Colonic mucosa (tissue), 4 donors: ENCODE measurements at regions not wholly inside any gene's neighbourhood (a gene's known extent, or its start where the extent isn't known, plus 50 kb on each side); places are given as distances from the start of the nearest gene placed in this dataset.

Experiments used
- DNase-seq: peaks from one replicate; pipeline ENCODE4 v3.0.0-alpha.2; 2020
- H3K27ac ChIP-seq: fragments of 200-600 bp; one replicate; pipeline ENCODE4 v1.8.0; 2021
- H3K27me3 ChIP-seq: fragments of 200-600 bp; one replicate; pipeline ENCODE4 v1.8.0; 2021
- H3K36me3 ChIP-seq: fragments of 200-600 bp; one replicate; pipeline ENCODE4 v1.8.0; 2021
- H3K4me1 ChIP-seq: fragments of 200-600 bp; one replicate; pipeline ENCODE4 v1.8.0; 2021; ENCODE audit warnings: mild to moderate bottlenecking
- H3K4me3 ChIP-seq: fragments of 200-600 bp; one replicate; pipeline ENCODE4 v1.8.0; 2021
- H3K9ac ChIP-seq, 2 donors: one replicate each; pipeline ENCODE4 v1.7.0; 2013; ENCODE audit warnings: control low read depth in 2 of 2, low read depth in 2 of 2, low read length in 2 of 2
- H3K9me3 ChIP-seq: fragments of 200-600 bp; one replicate; pipeline ENCODE4 v1.8.0; 2021
- intact Hi-C: fragments of 100-400 bp; cut with DNase I; formaldehyde crosslinking; loops from one replicate; pipeline ENCODE4 v1.14.1; 2022
- TF ChIP-seq, protein P1 (sequence below): fragments of 200-600 bp; IDR thresholded peaks from one replicate; pipeline ENCODE4 v1.8.0; 2022; ENCODE audit warnings: antibody characterized with exemption, mild to moderate bottlenecking
- donor health status: healthy.
- donor health status: DM: no; HTN: no; CAD: no.
- donor health status: DM: no; HTN: no; CAD: no.

DNA sequence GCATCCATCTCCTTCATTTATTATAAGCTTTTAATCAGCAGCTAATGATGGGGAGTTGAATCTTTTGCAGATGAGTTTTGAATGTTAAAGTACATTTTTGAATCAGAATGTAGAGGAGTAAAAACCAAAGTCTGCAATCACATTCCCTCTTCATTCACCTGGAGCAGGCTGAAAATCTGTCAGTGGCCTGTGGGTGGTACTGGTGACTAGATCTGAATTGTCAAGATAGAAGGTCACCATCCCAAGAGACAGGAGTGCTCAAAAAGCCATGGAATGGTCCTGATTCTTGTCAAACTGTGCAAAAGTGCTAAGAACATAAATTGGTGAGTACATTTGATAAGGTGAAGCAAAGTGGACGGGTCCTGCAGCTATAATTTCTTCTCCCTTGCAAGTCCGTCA is 881.3 kb upstream of the NR2F2 start:
- DNase-seq: no peak
- Histone ChIP-seq H3K27ac (no peak overlapping the region), H3K36me3 (no peaks in the 10 kb centered on the region), H3K9me3 (no peaks in the 10 kb centered on the region), H3K4me1 (no peaks in the 10 kb centered on the region), H3K4me3 (no peak overlapping the region), H3K27me3 (no peaks in the 10 kb centered on the region), H3K9ac (no peak overlapping the region)
- TF ChIP-seq, protein P1, sequence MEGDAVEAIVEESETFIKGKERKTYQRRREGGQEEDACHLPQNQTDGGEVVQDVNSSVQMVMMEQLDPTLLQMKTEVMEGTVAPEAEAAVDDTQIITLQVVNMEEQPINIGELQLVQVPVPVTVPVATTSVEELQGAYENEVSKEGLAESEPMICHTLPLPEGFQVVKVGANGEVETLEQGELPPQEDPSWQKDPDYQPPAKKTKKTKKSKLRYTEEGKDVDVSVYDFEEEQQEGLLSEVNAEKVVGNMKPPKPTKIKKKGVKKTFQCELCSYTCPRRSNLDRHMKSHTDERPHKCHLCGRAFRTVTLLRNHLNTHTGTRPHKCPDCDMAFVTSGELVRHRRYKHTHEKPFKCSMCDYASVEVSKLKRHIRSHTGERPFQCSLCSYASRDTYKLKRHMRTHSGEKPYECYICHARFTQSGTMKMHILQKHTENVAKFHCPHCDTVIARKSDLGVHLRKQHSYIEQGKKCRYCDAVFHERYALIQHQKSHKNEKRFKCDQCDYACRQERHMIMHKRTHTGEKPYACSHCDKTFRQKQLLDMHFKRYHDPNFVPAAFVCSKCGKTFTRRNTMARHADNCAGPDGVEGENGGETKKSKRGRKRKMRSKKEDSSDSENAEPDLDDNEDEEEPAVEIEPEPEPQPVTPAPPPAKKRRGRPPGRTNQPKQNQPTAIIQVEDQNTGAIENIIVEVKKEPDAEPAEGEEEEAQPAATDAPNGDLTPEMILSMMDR: no peak
- intact Hi-C loops: no loop called here

DNA sequence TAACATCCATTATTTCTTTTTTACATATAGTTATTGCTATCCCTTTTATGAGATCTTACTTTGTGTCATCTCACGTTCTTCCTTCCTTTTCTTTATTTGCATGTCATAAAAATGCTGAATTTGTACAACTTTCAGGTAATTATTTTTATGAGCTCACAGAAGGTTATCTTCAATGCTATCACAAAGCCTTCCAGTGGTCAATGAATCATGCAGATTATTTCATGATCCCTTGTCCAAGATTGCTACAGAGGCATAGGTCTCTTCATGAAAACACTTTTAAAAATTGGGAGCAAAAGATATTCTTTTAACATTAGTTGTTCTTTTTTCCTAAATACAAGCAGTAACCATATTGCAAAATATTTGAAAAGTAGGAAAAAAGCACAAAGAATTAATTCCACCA is 880.1 kb upstream of the NR2F2 start:
- Histone ChIP-seq H3K9me3 (no peaks in the 10 kb centered on the region), H3K27me3 (no peaks in the 10 kb centered on the region), H3K4me3 (no peak overlapping the region), H3K36me3 (no peaks in the 10 kb centered on the region), H3K4me1 (no peaks in the 10 kb centered on the region), H3K9ac (no peak overlapping the region), H3K27ac (no peak overlapping the region)
- TF ChIP-seq, protein P1: no peak
- no peak for DNase-seq
- intact Hi-C loops: no loop called here

DNA sequence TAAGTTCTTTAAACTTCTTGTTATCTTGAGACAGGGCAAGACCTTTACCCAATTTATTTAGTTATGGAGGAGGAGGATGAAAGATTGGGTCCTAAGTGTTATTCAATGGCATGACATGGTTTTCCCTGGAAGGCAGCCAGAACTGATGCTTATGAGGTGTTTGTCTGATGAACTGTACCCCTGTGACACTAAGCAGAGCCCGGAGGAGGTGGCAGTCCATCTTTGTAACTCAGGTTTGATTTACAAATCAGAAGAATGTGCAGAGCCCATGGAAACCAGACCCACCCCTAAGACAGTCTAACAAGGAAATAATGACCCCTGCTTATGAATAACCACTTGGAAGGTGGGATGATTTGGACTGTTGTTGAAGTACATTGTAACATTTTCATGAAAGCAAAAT is 878.6 kb upstream of the NR2F2 start:
- no peaks in the 10 kb centered on the region for H3K4me1 ChIP-seq
- H3K9me3 ChIP-seq: no peaks in the 10 kb centered on the region
- DNase-seq: no peak
- H3K36me3 ChIP-seq: no peaks in the 10 kb centered on the region
- intact Hi-C loops: no loop called here
- no peak overlapping the region for H3K27ac ChIP-seq
- H3K9ac ChIP-seq: no peak overlapping the region
- no peak overlapping the region for H3K4me3 ChIP-seq
- TF ChIP-seq, protein P1: no peak
- H3K27me3 ChIP-seq: no peaks in the 10 kb centered on the region

DNA sequence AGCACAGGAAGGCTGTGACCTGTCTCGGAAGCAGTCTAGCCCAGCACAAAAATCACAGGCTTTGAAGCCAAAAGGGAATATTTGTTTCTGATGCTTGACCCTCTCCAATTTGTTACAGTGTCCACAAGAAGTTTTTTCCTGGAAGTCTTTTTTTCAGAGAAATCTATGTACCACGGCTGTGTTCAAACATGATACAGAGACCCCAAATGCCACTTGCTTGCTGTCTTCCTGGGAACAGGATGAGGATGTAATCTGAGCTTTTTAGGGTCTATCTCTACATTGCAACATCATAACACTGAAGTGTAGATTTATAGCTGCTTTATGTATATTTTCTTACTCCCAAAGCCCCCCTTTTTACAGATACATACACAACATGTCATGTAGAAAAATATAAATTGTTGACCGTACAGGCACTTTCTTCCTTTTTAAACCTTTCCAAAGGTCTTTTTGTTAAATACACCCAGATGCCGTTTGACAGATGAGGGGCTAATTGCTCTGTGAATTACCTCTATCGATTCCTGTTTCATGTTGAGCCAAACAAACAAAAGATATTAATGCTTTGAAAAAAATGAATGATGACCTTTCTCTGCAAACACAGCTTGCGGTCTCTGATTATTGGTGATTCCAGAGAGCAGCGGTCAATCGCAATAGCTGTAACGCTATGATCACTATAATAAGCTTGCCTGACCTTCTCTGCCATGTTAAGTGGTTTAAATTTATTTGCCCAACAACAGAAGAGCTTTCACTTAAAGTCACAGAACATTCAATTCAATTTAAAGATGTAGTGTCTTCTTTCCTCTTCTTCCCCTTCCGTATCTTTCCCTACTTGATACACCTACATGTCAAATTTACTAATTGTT is 875.9 kb upstream of the NR2F2 start:
- TF ChIP-seq, protein P1: no peak
- Histone ChIP-seq H3K27me3 (no peaks in the 10 kb centered on the region), H3K36me3 (no peaks in the 10 kb centered on the region), H3K4me3 (no peak overlapping the region), H3K4me1 (no peaks in the 10 kb centered on the region), H3K9me3 (no peaks in the 10 kb centered on the region), H3K9ac (no peak overlapping the region), H3K27ac (no peak overlapping the region)
- intact Hi-C loops: no loop called here
- no peak for DNase-seq

DNA sequence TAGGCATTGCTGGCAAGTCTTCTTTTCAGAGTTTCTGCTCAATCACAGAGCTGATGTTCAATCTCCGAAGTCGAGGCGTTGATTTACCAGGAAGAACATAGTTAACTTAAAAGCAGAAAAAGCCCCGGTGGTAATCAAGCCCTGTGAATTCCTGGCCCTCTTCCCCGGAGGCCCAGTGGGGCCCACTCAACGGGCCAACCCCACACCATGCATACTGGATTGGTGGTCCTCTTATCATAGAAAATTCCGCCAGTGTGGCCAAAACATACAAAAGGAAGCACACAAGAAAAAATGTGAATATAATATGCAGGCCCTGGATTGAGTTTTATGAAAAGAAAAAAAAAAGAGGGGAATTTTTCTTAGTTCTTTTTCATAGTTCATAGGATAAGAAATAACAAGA is 873.0 kb upstream of the NR2F2 start:
- Histone ChIP-seq H3K9me3 (no peaks in the 10 kb centered on the region), H3K4me3 (no peak overlapping the region), H3K27me3 (no peaks in the 10 kb centered on the region), H3K36me3 (no peaks in the 10 kb centered on the region), H3K9ac (no peak overlapping the region), H3K27ac (no peak overlapping the region), H3K4me1 (no peaks in the 10 kb centered on the region)
- TF ChIP-seq, protein P1: no peak
- intact Hi-C loops: no loop called here
- DNase-seq: no peak
